Stimulated activated CD8-positive, alpha-beta memory T cell treated with anti-CD3 and anti-CD28 coated beads, Interleukin-7, amount 100 ng/mL, for 24 hours (primary cell): ENCODE measurements at regions not wholly inside any gene's neighbourhood (a gene's known extent, or its start where the extent isn't known, plus 50 kb on each side); places are given as distances from the start of the nearest gene placed in this dataset.

ENCODE experiments used
- DNase-seq: peaks from one replicate; pipeline ENCODE4 v3.0.0-alpha.2; 2020; ENCODE audit warnings: low read depth

DNA sequence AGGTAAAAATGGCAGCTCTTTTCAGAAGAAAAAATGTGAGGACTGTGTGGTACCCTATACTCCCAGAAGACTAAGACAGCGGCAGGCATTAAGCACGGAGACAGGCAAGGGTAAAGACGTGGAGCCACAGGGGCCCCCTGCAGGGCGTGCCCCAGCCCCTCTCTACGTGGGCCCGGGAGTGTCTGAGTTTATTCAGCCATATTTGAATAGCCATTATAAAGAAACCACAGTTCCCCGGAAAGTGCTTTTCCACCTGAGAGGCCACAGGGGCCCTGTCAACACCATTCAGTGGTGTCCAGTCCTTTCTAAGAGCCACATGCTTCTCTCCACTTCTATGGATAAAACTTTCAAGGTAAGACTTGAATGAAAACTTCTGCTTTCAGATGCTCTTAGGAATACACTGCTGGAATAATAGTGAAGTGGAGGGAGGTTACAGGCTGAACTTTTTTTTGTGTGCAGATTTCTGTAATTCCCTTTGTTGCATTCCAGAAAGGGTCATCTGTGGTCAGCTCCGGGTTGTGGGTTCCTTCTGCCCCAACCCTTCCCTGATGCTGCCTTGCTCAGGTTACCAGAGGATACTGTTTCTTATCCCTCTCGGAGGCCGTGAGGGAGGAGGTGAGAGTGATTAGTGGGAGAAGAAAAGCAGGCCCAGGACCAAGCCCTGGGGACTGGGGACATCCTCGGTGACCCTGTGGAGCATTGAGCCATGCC lies 58.4 kb downstream of the SLC25A47 start:
- DNase-seq = no peak

DNA sequence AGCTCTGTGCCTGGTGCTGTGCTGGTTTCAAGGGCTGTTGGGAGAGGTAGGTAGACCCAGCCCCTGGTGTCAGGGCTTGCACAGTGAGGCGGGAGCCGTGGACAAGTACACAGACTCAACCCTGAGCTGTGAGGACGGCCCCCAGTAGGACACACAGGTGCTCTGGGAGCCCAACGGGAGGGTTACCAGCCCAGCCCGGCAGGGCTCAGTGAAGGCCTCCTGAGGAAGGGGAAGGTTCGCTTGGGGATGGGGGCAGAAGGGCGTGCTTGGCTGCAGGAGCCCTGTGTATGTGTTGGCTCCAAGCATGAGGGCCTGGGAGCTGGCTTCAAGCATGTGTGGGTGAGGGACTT lies 58.9 kb downstream of the SLC25A47 start:
- DNase-seq = no peak

DNA sequence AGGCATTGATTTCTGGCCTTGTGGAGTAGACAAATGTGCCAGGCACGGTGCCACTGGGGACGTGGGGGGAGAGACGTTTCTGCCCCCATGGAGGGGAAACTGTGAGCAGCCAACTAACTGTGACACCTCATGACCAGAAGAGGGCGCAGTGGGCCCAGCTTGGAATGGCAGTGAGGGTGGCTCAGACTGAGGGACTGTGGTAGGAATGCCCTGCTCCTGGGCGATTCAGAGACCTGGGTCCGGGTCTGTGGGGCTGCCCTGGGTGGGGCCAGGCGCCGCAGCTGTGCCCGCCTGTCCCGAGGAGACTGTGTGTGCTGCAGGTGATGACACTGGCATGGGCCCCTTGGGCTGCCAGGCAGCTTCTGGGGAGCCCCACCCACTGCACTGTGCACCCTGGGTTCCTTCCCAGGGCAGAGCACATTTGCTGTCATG lies 60.6 kb downstream of the SLC25A47 start:
- DNase-seq = peak; percentile 37

DNA sequence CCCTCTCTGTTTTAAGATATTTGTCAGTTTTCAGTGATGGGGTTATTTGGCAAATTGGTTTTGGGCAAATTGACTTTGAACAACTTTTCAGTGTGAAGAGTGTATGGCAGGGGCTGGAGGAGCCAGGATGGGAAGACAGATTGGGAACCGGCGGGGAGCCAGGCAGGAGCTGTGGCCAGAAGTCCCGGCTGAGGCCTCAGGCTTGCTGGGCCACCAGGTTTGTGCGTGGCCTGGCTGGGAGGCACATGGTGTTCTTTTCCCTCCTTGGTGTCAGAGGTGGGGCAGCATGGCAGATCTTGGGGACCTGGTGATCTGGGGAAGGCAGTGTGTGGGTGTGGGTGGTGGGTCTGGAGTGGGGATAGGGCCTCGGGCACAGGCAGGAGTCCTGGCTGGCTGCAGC lies 61.1 kb downstream of the SLC25A47 start:
- DNase-seq = no peak

DNA sequence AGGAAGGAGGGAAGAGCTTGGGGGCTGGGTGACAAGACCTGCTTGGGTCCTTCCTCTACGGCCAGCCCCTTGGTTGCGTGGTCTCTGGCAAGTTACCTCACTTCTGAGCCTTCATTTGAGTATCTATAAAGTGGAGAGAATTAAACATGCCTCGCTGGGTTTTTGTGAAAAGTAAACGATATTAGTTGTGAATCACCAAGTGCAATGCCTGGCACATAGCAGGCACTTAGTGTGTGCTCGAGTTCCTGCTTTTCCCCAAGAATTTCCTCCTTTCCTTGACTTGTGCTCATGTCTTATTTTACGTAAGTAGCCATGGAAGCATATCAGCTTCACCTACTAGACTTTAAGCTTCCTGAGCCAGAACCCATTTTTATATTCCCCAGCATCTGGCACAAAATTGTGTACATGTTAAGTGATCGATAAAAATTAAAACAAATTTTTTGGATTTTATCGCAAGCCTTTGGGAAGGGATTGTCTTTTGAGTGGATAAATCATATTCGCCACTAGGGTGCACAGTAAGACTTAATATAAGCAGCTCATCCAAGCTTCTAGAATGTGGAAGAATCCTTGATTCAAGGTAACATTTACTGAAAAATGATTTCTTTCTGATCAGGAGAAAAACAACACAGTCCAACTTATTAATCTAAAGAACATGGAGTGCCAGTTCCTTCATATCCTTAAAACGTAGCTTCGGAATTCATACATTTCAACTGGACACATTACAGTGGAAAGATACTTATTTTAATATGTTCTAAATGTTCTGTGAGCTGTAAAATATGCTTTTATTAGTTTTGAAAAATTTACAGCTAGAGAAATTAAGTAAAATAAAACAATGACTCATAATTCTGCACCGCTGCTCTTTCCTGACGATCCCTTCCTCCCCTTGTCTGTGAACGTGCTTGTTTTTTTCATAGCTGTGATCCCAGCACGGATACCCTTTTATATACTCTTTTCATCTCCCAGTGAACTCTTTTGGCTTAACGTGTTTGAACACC lies 62.0 kb downstream of the SLC25A47 start:
- DNase-seq = no peak

DNA sequence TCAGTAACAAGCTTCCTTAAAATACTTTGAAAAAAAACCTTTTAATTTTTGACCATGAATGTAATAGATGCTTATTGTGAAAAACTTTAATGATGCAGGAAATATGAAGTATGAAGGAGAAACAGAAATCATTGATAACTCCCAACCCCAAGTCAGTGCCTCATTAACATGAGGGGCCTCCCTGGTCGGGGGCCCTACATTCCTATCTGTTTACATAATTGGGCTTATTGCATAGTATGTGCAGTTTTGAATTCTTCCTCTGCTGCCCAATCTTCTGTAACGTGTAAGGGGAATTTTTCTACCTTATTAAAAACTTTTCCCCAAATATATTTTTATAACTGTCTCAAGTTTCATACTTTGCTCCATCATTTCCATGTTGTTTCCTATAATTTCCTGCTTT lies 63.0 kb downstream of the SLC25A47 start:
- DNase-seq = no peak

DNA sequence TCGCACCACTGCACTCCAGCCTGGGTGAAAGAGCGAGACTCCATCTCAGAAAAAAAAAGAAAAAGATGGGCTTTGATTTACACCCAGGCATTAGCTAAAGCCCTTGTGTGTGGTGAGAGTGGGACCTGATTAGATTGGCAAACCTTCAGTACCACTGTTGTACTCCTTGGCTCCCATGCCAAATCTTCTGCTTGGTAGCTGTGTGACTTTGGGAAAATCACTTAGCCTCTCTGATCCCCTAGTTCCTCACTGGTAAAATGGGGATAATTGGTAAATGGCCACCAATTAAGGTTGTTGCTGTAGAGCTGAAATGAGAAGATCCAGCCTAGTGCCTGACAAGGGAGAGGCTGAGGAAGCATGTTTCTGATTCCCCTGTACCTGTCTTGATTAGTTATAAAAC lies 63.7 kb downstream of the SLC25A47 start:
- no peak for DNase-seq

DNA sequence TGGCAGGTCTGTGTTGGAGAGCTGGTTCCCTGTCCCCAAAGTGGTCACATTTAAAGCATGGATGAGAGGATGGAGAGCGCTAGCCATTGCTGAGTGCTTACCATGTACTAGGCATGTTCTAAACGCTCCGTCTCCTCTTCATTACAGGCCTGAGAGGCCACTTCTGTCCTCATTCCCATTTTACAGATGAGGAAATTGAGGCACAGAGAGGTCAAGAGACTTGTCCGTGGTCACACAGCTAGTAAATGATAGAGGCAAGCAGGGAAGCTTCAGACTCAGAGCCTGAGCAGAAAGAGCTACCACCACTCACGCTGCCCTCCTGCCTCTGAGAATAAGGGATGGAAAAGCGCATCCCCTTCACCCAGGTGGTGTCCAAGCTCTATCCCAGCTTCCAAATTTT lies 64.3 kb downstream of the SLC25A47 start:
- no peak for DNase-seq

DNA sequence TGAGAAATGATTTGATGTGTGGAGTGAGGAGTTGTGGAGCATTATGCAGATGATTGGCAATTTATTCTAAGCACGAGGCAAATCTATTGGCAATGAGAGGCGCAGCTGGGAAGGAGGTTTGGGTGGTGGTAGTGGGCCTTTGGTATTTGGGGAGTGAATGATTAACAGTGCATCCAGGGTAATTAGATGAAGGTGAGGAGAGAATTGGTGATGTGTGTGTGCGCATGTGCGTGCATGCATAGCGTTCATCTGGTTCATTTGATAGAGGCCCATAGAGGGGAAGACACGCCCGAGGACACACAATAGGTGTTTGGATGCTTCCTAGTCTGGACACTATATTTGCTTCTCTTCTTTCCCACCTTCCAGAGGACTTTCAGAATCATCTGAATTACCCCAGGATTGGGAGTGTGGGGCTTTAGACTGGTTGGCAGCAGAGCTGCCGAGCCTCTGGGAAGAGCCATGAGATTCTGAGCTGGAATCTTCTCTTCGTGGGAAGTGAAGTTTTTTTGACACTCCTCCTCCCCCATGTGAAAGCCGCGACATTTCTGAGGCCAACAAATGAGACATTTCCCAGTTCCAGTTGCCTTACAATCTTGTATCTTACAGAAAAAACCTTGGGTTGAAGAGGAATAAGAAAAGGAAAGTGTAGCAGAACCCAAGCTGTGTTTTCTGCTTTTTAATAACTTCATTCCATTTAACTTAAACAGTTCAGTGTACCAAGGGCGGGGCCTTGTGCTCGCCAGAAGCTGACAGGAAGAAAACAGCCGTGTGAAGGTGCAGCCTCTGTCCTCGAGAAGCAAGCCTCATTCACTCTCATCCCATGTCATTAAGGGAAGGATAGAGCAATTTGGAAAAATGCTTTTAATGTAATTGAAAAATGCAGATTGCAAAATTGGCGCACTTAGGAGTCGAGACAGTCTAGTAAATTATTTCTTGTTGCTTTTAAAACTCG lies 65.2 kb downstream of the SLC25A47 start:
- DNase-seq = no peak

DNA sequence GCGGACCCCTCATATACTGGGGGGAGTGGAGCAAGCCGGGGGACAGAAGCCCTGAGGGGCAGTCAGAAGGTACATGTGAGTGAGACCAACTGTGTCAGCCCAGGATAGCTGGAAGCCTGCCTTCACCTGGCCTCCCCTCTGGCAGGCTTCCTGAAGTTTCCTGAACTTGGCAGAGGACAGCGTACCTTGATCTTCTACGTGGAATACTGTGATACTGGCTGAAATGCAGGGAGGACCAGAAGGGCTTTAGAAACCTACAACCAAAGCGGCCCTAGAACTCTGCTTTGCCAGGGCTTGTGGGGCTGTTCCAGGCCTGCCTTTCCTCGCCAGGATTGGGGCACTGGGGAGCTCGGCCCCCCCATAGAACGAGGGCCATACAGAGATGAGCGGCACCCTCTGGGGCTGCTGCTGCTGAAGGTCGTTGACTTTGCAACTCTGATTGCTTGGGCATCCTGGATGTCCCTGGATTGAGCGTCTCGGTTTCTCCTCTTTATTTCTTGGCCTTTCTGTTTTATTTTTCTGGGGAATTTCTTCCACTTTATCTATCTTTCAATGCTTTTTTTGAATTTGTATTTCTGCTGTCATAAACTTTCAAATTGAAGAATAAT lies 66.5 kb downstream of the SLC25A47 start:
- no peak for DNase-seq

DNA sequence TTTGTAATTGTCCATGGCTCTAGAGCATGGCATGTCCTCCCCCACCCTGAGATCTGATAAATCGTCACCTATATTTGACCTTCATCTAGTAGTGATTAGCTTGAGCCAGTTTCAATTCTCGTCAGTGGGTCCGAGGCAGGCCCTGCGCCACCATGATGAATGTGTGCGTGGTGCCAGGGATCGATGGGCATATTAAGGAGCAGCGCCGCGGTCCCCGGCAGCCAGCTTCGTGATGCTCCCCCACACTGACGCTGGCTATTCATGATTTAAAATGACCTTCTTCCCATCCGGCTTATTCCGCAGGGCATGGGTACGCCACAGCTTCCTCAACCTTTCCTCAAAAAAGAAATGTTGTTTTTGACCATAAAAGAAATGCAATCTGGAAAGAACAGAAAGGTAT lies 68.0 kb downstream of the SLC25A47 start:
- DNase-seq = no peak

DNA sequence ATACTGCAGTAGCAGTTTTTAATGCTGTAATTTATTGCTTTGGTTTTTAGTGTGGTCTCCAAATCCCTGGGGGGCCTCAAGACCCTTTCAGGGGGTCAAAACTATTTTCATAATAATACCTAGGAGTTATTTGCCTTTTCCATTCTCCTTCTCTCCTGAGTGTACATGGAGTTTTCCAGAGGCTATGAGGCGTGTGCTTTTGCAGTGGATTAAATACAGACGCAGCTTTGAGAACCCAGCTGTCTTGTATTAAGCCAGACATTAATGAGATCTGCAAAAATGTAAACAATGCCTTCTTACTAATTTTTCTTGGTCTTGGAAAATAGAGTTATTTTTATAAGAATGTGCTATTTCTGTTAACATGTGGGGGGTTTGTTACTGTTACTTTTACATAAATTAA lies 68.6 kb downstream of the SLC25A47 start:
- no peak for DNase-seq

DNA sequence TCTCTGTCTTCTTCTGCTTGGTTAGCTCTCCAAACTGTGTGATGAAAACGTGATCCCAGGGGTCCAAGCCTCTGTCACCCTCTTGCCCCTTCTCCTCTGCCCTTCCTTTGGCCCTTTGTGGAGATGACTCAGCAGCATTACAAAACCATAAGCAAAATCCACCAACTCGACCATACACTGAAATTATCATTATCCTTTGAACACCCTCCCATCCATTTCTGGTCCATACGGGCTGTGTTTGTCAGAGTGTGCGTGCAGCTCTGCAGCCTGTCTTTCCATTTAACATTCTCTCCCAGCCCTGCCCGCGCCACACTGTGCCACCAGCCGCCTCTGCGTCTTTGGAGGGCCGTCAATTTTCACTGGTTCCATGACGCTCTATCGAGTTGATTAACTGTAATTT lies 69.2 kb downstream of the SLC25A47 start:
- no peak for DNase-seq

DNA sequence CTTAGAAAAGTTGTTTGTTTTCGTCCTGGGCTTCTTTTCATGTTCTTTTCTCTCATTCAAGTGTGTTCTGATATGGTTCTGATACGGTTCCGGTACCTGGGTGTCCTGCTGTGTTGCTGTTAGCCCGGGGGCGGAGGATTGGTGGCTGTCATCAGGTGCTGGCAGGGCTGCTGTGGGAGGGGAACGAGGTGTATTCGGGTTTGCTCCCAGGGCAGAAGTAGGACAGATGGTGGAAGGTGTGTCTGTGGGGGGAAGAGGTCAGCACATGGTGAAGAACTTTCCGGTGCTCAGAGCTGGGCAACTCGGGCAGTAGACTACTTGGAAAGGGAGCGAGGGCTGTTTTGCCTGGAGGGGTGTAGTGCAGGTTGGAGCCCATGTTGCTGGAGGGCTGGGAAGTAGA lies 70.2 kb downstream of the SLC25A47 start:
- DNase-seq = no peak

DNA sequence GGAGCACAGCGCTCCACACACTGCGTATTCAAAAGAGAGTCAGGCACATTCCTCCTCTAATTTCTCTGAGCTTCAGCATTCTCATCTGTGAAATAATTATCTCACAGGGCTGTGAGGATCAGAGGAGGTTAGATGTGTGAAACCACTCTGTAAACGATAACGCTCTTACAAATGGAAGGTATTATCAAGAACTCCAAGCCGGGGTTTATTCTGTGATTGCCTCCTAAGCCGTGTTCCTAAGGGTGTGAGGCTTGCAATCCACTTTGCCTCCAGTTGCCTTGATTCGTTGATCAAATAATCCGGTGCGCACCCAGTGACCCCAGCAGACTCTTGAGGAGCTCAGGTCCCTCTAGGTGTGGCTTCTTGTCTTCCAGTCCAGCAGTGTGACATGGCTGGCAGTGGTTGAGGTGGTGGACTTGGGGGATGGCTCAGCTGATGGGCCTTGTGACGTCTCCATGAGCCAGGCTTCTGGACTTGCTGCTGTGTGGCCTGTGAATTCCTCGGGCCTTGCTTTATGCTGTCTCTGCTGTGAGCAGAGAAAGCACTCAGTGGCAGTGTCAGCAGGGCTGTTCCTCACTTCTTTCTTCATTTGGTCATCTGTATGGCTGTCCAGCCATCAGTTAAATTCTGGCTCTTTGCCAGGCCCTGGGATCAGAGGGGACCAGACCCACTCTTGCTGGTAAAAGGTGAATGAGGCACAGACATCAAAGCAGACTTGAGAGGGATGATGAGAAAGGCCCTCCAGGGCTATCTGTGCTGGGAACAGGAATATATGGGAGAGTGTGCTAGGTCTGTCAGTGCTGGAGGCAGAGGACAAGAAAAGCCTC lies 71.0 kb downstream of the SLC25A47 start:
- no peak for DNase-seq

DNA sequence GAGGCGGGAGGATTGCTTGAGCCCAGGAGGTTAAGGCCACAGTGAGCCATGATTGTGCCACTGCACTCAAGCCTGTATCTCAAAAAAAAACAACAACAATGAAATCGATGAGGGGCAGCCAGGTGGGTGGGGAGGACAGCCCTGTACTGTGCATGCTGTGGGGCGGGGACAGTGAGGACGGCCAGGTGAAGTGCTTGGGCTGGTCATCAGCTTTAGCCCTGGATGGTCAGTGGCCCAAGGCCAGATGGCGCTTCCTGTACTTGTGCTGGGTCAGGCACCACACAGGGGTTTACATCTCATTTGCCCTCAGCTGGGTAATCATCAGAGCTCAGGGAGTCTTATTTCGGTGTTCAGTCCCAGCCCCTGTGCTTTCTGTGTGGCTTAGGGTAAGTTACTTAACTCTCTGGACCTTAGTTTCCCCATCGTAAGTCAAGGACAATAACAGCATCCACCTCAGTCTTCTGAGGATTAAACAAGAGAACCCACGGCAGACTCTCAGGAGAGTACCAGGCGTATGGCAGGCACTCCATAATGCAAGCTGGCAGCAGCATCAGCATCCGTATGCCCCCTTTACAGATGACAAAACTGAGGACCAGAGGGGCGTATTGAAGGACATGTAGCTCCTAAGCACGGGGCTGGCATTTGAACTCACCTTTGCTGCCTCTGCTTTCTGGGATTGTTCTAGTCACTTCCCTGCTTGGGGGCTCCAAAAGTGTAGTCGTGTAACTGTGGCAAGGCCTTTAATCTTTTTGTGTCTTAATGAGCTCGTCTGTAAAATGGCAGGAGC lies 71.9 kb downstream of the SLC25A47 start:
- no peak for DNase-seq

DNA sequence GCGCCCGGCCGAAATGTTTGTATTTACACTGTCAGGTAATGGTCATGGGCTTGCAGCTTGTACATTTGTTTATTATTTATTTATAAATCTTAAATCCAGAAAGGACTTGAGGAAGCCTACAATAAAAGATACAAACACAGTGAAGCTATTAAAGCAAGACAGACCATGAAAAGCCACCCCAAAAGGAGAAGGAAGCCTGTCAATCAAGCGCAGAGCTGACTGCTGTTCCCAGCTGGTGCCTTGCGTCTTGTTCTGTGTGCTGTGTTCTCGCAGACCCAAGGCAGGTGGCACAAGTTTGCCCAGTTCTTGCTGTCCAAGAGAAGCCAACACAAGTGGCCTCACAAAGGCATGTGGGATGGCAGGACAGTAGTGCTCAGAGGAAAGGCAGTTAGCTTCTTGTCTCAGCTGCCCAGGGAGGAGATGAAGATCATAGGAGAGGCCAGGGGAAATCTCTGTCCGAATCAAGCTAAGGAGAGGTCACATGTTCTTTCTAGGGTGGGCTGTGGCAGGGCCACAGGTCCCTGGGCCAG lies 73.2 kb downstream of the SLC25A47 start:
- no peak for DNase-seq

DNA sequence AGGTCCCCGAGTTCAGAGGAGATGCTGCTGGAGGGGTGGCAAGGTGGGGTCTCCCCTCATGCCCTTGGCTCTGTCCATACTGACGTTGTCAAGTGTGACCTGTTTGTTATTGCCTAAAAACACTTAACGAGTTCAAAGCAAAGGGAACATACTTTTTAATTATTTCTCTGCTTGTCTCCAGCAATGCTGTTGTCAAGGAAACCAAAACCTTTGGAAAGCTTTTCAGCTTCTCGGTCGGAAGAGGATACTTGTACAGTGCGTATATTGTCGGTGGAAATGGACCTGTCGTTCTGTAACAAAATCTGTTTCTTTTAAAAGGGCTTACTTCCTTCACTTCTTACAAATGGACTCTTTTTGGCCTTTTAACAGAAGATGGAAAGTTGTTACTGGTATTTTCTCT lies 73.9 kb downstream of the SLC25A47 start:
- DNase-seq = no peak

DNA sequence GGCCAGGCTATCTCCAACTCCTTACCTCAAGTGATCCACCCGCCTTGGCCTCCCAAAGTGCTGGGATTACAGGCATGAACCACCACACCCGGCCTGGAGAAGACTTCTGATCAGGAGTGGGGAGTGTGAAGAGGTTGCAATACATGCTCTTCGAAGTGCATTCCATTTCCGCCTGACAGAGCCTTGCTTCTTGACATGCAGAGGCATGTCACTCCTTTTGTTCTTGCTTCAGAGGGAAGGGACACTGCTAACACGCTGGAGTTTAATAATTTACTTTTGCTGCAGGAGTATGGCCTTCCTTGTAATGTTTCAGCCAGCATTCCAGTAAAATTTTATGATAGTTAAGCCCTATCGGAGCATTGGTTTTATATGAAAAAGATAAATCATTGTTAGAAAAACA lies 74.9 kb downstream of the SLC25A47 start:
- no peak for DNase-seq
